GM12891 (cell line): ENCODE measurements at regions not wholly inside any gene's neighbourhood (a gene's known extent, or its start where the extent isn't known, plus 50 kb on each side); places are given as distances from the start of the nearest gene placed in this dataset.

Source experiments
- PAX5 ChIP-seq: IDR thresholded peaks from 2 replicates; pipeline ENCODE4 v1.6.1; 2011; ENCODE audit warnings: low read length, moderate library complexity, mild to moderate bottlenecking; ENCODE audit not compliant: insufficient read depth, severe bottlenecking
- POLR2A ChIP-seq: IDR thresholded peaks from 2 replicates; pipeline ENCODE4 v1.6.1; 2011; ENCODE audit warnings: low read depth, low read length, control low read depth
- POLR2AphosphoS5 ChIP-seq: IDR thresholded peaks from 2 replicates; pipeline ENCODE4 v1.6.1; 2011; ENCODE audit warnings: low read depth, low read length, control low read depth
- TAF1 ChIP-seq: IDR thresholded peaks from 2 replicates; pipeline ENCODE4 v1.6.1; 2011; ENCODE audit warnings: low read depth, low read length, control low read depth

DNA sequence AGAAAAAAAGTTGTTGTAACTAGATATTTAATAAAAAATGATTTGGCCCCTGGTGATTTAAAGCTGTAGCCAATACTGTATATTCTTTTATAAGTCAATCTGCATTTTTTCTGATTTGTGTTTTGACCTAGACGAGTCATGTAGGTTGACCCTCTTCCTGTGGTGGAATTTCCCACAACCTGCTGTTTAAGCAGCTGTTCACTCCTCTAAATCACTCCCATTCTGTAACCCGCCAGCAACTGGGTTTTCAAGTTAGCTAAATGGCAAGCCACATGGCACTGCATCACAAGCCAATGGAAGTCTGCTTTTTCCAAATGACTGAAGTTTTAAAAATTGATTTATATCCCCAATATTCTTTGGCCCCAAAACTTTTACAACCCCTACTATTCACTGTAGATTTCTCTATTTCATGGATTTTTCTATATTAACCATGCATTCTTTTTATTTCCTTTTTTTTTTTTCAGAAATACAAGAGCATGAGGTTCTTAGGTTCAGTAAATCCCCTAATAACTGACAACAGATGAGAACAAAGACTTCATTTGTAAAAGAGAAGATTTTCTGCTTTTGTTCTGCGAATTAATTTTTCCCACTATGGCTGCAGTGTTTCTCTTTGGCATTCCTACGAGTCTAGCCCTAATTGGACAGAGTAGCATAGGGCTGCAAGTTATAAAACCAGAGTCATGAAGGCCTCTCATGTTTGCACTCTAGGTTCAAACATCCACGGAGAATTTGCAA, 184.5 kb upstream of the TLE4 start:
- TF ChIP-seq POLR2A (no peak), TAF1 (no peak), PAX5 (no peak), POLR2AphosphoS5 (no peak)
